Upper lobe of left lung (tissue), 6 donors: ENCODE measurements at regions not wholly inside any gene's neighbourhood (a gene's known extent, or its start where the extent isn't known, plus 50 kb on each side); places are given as distances from the start of the nearest gene placed in this dataset.

Source experiments
- ATAC-seq, 2 donors: fragments of 200-7000 bp; cut with Tn5 transposase; one replicate each; pipeline ENCODE4 v1.9.1; 2022; ENCODE audit warnings: mild to moderate bottlenecking in 2 of 2, moderate library complexity in 2 of 2; ENCODE audit not compliant: low FRiP score in 2 of 2
- DNase-seq, 2 donors: peaks; one replicate each; pipeline ENCODE4 v3.0.0-alpha.2; 2019 to 2020
- H3K27ac ChIP-seq, 4 donors: fragments of 200-600 bp; sonication (generic); one replicate each; pipeline ENCODE4 v1.5.1; 2016 to 2019
- H3K27me3 ChIP-seq, 4 donors: fragments of 200-600 bp; sonication (generic); one replicate each; pipeline ENCODE4 v1.5.1; 2017 to 2019
- H3K36me3 ChIP-seq, 4 donors: fragments of 200-600 bp; sonication (generic); one replicate each; pipeline ENCODE4 v1.5.1; 2016 to 2019
- H3K4me1 ChIP-seq, 4 donors: fragments of 200-600 bp; sonication (generic); one replicate each; pipeline ENCODE4 v1.5.1; 2018 to 2019
- H3K4me3 ChIP-seq, 4 donors: fragments of 200-600 bp; sonication (generic); one replicate each; pipeline ENCODE4 v1.5.1; 2017 to 2019; ENCODE audit warnings: mild to moderate bottlenecking in 2 of 4, moderate library complexity in 1 of 4
- H3K9me3 ChIP-seq, 4 donors: fragments of 200-600 bp; sonication (generic); one replicate each; pipeline ENCODE4 v1.5.1; 2018 to 2019
- EP300 ChIP-seq, 4 donors: sonication (generic); formaldehyde crosslinking; IDR thresholded peaks; one replicate each; pipeline ENCODE4 v1.5.1; 2017; ENCODE audit warnings: antibody characterized with exemption in 4 of 4, control low read depth in 2 of 4
- POLR2A ChIP-seq, 4 donors: fragments of 450-650 bp; IDR thresholded peaks; one replicate each; pipeline ENCODE4 v1.5.1; 2016 to 2017; ENCODE audit warnings: antibody characterized with exemption in 4 of 4, mild to moderate bottlenecking in 2 of 4
- POLR2AphosphoS5 ChIP-seq, 2 donors: sonication (generic); formaldehyde crosslinking; IDR thresholded peaks; one replicate each; pipeline ENCODE4 v1.5.1; 2017; ENCODE audit warnings: antibody characterized with exemption in 2 of 2
- WGBS, 2 donors: methylation state at CpG; one replicate each; pipeline ENCODE4 v1.1.5; 2017 to 2018; 5-methylcytosine and 5-hydroxymethylcytosine counted together
- TF ChIP-seq, protein P1 (sequence below), 6 experiments: fragments of 450-650 bp in 4 of 6; fragments of 200-600 bp in 2 of 6; sonication (generic) in 2 of 6; IDR thresholded peaks; one replicate each; pipeline ENCODE4 v1.5.1; 2016 to 2019; ENCODE audit warnings: antibody characterized with exemption in 6 of 6
- donor health status: DM: no; HTN: no; CAD: no; lungs with moderate emphysema.
- donor health status: DM: no; HTN: yes; CAD: no; lungs with severe emphysema.

DNA sequence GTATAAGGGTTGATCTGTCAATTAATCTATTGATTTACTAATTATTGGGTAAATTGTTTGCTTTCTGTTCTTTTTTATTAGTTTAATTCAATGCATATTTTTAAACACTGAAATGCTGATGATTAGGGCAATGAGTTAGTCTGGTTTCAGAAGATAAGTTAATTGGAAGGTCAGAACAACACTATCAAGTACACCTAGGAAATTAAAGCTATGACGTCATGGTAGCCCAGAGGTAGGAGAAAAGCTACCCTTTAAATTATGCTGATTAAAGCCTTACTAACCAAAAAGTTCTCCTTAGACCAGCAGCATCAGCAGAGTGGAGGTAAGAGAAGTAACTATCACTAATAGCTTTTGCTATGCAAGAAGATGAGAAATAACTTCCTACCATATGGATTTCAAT, 770.4 kb upstream of the ARPP21 start:
- TF ChIP-seq EP300 (IDR thresholded peaks at IDR 0.05) (no peak), POLR2A (IDR thresholded peaks at IDR 0.05) (no peak), POLR2AphosphoS5 (IDR thresholded peaks at IDR 0.05) (no peak)
- TF ChIP-seq, protein P1, sequence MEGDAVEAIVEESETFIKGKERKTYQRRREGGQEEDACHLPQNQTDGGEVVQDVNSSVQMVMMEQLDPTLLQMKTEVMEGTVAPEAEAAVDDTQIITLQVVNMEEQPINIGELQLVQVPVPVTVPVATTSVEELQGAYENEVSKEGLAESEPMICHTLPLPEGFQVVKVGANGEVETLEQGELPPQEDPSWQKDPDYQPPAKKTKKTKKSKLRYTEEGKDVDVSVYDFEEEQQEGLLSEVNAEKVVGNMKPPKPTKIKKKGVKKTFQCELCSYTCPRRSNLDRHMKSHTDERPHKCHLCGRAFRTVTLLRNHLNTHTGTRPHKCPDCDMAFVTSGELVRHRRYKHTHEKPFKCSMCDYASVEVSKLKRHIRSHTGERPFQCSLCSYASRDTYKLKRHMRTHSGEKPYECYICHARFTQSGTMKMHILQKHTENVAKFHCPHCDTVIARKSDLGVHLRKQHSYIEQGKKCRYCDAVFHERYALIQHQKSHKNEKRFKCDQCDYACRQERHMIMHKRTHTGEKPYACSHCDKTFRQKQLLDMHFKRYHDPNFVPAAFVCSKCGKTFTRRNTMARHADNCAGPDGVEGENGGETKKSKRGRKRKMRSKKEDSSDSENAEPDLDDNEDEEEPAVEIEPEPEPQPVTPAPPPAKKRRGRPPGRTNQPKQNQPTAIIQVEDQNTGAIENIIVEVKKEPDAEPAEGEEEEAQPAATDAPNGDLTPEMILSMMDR (IDR thresholded peaks at IDR 0.05): no peak
- H3K9me3 ChIP-seq: no peaks in the 10 kb centered on the region
- peaks cover 0 to 3% (median 0%) of the 10 kb centered on the region in 4 donors for H3K27me3 ChIP-seq
- H3K4me1 ChIP-seq: no peaks in the 10 kb centered on the region
- H3K4me3 ChIP-seq: no peak overlapping the region
- ATAC-seq (no peak), DNase-seq (no peak)
- no peak overlapping the region for H3K27ac ChIP-seq
- WGBS, 2 donors: 79 to 89% methylated on average over 1 of the region's 1 CpG
- no peaks in the 10 kb centered on the region for H3K36me3 ChIP-seq

DNA sequence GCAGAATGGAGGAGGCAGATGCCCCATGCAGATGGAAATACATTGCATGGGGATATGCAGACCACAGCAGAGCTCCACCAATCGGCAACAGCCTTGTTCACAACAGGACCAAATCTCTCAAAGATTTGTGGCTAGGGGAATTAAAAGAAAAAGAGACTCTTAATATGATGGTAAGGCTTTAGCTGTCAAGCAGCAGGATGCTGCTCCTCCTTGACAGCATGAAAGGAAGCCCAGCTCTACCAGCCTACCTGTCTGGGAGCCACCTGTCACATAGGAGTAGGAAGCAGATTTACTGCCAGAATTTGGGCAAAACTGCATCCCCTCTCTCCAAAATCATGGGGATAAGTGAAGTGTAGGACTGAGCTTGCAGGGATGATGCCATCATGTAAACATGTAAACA, 769.6 kb upstream of the ARPP21 start:
- Histone ChIP-seq H3K4me3 (no peak overlapping the region), H3K27me3 (peaks cover 0 to 3% (median 0%) of the 10 kb centered on the region in 4 donors), H3K9me3 (no peaks in the 10 kb centered on the region), H3K27ac (no peak overlapping the region), H3K36me3 (no peaks in the 10 kb centered on the region), H3K4me1 (no peaks in the 10 kb centered on the region)
- ATAC-seq (no peak), DNase-seq (no peak)
- TF ChIP-seq, protein P1 (IDR thresholded peaks at IDR 0.05): no peak
- TF ChIP-seq POLR2A (IDR thresholded peaks at IDR 0.05): no peak
- TF ChIP-seq POLR2AphosphoS5 (IDR thresholded peaks at IDR 0.05): no peak
- TF ChIP-seq EP300 (IDR thresholded peaks at IDR 0.05): no peak
- 94 to 100% methylated on average over 1 of the region's 1 CpG for WGBS, 2 donors

DNA sequence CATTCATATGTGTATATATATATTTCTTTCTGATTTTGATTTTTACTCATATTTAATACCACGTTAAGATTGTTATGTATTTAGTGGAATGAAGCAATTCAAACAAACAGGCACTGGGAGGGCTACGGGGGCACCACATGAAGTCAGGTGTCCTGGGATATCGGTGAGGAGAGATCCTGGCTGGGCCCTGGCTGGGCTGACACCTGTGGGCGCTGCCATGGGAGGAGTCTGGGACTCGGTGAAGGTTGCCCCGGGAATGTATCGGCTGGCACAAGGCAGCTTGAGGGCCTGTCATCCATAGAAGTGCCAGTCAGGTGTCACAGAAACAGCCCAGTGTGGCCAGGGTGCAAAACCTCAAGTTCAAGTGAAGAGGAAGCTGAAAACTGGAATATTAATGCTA, 766.9 kb upstream of the ARPP21 start:
- no peak for ATAC-seq
- DNase-seq: peak in 1 of 2 donors; percentile 32
- H3K4me3 ChIP-seq: no peak overlapping the region
- no peaks in the 10 kb centered on the region for H3K4me1 ChIP-seq
- H3K27ac ChIP-seq: no peak overlapping the region
- H3K36me3 ChIP-seq: no peaks in the 10 kb centered on the region
- peaks cover 0 to 3% (median 0%) of the 10 kb centered on the region in 4 donors for H3K27me3 ChIP-seq
- WGBS, 2 donors: 92% methylated on average over 7 of the region's 7 CpGs
- TF ChIP-seq POLR2A (IDR thresholded peaks at IDR 0.05) (no peak), POLR2AphosphoS5 (IDR thresholded peaks at IDR 0.05) (no peak), EP300 (IDR thresholded peaks at IDR 0.05) (no peak)
- TF ChIP-seq, protein P1 (IDR thresholded peaks at IDR 0.05): no peak
- H3K9me3 ChIP-seq: no peaks in the 10 kb centered on the region

DNA sequence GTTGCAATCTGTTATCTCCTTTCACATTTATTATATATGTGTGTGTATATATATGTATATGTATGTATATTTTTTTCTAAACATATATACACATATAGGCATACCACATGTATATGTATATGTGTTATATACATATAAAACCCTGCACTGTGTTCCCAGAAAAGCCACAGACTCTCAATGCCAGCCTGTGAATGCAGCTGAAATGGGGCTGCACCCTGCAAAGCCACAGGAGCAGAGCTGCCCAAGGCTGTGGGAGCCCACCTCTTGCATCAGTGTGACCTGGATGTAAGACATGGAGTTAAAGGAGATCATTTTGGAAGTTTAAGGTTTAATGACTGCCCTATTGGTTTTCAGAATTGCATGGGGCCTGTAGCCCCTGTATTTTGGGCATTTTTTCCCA, 762.3 kb upstream of the ARPP21 start:
- H3K27me3 ChIP-seq: no peaks in the 10 kb centered on the region
- ATAC-seq (no peak), DNase-seq (no peak)
- no peaks in the 10 kb centered on the region for H3K36me3 ChIP-seq
- no peaks in the 10 kb centered on the region for H3K4me1 ChIP-seq
- H3K4me3 ChIP-seq: no peak overlapping the region
- no peaks in the 10 kb centered on the region for H3K9me3 ChIP-seq
- TF ChIP-seq EP300 (IDR thresholded peaks at IDR 0.05) (no peak), POLR2AphosphoS5 (IDR thresholded peaks at IDR 0.05) (no peak), POLR2A (IDR thresholded peaks at IDR 0.05) (no peak)
- TF ChIP-seq, protein P1 (IDR thresholded peaks at IDR 0.05): no peak
- H3K27ac ChIP-seq: no peak overlapping the region

- Histone ChIP-seq H3K4me3 (no peak overlapping the region), H3K4me1 (no peaks in the 10 kb centered on the region), H3K9me3 (no peaks in the 10 kb centered on the region), H3K36me3 (no peaks in the 10 kb centered on the region), H3K27me3 (no peaks in the 10 kb centered on the region), H3K27ac (no peak overlapping the region)
- TF ChIP-seq POLR2AphosphoS5 (IDR thresholded peaks at IDR 0.05): no peak
- no peak for TF ChIP-seq EP300 (IDR thresholded peaks at IDR 0.05)
- DNase-seq (no peak), ATAC-seq (no peak)
- 77 to 94% methylated on average over 1 of the region's 1 CpG for WGBS, 2 donors
Measured at GRCh38 chr3:34878488-34878887, 760.8 kb upstream of the ARPP21 start.
